GM19099 (cell line): ENCODE measurements at regions not wholly inside any gene's neighbourhood (a gene's known extent, or its start where the extent isn't known, plus 50 kb on each side); places are given as distances from the start of the nearest gene placed in this dataset.

ENCODE experiments used
- POLR2A ChIP-seq: IDR thresholded peaks from 3 replicates; pipeline ENCODE4 v1.6.1; 2011; ENCODE audit warnings: low read depth; ENCODE audit not compliant: insufficient read length; ENCODE audit errors: extremely low read depth

DNA sequence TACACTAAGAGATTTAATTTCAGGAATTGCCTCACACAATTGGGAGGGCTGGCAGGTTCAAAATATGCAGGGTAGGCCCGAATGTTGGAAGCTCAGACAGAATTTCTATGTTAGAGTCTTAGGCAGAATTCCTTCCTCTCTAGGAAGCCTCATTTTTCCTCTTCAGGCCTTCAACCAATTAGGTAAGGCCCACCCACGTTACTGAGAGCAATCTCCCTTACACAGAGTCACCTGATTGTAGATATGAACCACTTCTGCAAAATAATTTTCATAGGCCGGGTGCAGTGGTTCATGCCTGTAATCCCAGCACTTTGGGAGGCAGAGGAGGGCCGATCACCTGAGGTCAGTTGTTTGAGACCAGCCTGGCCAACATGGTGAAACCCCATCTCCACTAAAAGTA lies 50.2 kb upstream of the HIVEP1 start:
- TF ChIP-seq POLR2A, result no peak

DNA sequence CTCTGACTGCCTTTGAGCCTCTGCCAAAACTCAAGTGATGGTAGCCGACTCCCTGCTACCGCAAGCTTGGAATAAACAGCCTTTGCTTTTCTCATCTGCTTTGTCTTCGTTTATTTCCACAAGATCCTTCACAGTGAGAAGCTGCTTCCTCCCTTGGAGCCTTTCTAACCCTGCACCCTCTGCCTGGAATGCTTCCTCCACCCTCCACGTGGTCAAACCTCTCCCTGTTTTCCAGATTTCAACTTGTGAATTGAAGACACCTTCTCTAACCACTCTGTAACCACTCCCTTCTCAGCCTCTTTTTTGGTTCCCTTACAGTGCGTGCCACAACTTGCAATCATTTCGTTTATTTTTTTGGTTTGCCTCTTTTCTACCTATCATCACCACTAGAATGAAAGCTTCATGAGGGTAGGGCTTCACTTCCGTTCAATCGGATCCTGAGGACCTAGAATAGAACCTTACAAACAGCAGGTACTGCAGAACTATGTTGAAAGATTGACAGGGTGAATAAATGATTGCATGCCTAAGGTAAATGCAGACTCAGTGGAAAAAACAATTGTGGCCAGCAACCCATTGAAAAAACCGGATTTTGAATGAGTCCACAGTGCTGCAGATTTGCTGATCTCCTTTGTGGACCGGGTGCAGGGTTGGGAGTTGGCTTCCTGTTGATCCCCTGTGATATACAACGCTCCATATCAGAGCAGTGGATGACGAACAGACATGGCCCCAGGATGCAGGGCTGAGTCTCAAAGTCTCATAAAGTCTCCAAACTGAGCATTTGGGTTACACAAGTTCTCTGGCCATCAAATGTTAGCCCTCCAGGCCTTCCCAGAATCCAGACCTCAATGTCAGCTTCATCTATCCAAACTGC lies 51.0 kb upstream of the HIVEP1 start:
- no peak for TF ChIP-seq POLR2A

DNA sequence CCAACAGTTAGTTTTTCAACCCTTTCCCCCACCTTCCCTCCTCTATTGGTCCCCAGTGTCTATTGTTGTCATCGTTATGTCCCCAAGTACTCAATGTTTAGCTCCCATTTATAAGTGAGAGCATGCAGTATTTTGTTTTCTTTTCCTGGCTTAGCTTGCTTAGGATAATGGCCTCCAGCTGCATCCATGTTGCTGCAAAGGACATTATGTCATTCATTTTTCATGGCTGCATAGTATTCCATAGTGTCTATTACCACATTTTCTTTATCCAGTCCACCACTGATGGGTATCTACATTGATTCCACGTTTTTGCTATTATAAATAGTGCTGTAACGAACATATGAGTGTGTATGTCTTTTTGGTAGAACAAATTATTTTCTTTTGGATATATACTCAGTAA lies 55.3 kb upstream of the HIVEP1 start:
- no peak for TF ChIP-seq POLR2A

DNA sequence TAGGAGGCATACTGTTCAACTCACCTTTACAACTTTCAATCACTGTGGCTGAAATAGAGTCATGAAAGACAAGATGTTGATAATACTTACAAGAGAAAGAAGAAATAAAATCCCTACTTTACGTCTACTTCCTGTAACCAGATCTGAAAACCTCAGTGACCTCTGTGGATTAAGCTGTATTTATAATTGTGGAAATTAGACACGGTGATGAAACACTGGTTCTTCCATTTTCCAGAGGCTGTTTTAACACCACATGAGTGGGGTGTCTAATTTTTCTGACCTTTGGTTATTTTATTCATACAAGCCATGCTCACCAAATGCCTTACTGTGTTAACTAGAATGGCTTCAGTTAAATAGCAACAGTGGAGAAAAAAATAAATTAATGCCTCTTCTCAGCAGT lies 58.5 kb upstream of the HIVEP1 start:
- no peak for TF ChIP-seq POLR2A

DNA sequence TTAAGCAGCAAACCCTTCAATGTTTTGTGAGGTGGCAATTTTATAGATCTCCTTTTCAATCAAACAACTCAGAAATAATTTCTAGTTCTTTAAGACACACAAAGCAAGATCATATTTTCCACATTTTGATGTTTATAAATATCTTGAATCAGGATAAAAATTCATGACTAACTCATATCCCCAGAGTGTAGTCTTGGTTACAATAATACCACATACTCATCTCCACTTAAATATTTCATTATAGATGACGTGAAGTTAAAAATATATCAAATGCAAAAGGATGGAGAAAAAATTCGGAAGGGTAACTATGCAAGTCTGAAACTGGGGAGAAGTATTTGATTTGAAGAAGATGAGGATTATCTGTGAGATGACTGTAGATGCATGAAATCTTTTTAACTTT lies 59.8 kb upstream of the HIVEP1 start:
- no peak for TF ChIP-seq POLR2A

DNA sequence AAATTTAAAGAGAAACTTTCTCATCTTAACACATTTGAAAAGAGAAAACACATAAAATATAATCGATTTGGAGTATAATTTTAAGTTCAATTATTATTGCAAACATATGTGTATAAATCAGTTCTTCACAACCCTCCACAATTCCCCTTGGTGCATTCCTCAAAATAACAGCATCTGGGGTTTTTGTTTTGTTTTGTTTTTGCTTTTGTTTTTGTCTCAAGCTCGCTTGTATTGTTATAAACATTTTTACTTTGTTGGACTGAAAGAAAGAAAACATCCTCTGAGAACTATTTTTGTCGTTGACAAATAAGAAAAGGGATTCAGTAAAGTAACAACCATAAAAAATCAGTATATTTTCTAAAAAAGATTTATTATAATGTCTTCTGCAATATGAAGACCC lies 60.2 kb upstream of the HIVEP1 start:
- no peak for TF ChIP-seq POLR2A

DNA sequence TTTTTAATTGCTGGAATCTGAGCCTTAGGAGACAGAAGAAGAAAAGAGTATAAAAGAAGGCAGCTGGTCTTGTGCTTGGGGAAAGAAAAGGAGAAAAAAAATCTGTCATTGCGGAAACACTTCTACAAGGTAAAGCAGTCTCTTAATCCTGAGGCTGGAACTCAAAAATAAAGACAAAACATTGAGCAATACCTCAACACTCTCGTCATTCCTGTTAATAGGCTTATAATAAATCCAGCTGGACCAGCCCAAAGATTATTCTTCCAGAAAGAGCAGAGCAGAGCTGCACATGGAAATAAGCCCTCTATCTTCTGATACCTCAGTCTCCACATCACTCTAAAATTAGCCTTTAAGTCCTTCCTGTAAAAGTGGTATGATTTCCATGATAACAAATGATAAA lies 62.0 kb upstream of the HIVEP1 start:
- TF ChIP-seq POLR2A, result no peak

DNA sequence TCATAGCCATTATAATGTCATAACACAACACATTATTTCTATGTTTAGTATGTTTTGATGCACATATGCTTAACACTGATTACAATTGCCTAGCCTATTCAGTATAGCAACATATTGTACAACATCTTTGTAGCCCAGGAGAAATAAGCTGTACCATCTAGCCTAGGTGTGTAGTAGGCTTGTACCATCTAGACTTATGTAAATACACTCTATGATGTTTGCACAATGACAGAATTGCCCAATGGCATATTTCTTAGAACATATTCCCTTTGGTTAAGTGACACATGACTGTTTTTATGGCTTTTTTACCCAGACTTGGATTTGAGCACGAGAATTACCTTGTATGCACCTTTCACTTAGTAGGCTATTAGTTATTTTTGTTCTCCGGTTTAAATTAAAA lies 64.5 kb upstream of the HIVEP1 start:
- no peak for TF ChIP-seq POLR2A

DNA sequence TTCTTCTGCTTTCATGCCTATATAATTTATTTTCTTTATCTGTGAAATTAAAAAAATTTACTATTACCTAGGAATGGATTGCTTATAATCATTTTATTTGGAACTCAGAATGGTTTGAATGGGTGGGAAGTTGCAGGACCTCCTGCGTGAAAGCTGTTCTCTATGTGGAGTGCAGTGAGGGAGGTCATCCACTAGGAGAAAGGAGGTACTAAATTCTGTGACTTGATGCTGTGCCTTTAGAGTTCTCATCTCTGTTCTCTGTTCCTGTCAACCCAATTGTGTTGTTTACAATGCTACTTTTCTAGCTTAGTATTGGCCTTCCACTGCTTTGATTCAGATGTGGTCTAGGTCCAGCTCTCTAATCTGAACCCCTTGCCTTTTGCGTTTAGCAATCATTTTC lies 65.0 kb upstream of the HIVEP1 start:
- no peak for TF ChIP-seq POLR2A

DNA sequence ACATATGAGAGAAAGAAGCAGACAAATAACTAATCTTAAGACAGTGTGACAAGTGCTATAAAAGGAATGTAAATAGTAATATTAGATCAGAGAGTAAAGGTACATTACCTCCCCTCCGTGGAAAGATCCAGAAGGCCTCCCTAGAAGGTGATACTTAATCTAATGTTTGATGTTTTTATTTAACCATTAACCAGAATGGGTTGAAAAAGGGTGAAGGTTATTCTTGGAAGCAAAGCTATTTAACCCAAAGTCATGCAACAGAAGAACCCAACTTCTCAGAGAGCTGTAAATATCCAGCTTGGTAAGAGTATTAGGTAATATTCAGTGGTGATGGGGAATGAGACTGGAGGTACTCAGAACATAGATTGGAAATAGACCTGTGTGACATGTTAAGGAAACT lies 68.0 kb upstream of the HIVEP1 start:
- TF ChIP-seq POLR2A, result no peak

DNA sequence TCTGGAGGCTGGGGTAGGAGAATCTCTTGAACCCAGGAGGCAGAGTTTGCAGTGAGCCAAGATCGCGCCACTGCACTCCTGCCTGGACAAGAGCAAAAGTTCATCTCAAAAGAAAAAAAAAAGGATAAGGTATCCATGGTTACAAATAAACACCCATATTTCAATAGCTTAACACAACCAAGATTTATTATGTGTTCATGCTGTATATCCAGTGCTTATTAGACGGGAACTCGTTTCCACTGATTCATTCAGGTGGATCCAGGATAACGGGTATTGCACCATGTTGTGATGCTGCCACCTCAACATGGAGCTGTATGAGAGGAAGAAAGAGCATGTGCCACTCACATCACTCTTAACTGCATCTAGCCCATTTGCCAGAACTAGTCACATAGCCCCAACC lies 69.1 kb upstream of the HIVEP1 start:
- no peak for TF ChIP-seq POLR2A

DNA sequence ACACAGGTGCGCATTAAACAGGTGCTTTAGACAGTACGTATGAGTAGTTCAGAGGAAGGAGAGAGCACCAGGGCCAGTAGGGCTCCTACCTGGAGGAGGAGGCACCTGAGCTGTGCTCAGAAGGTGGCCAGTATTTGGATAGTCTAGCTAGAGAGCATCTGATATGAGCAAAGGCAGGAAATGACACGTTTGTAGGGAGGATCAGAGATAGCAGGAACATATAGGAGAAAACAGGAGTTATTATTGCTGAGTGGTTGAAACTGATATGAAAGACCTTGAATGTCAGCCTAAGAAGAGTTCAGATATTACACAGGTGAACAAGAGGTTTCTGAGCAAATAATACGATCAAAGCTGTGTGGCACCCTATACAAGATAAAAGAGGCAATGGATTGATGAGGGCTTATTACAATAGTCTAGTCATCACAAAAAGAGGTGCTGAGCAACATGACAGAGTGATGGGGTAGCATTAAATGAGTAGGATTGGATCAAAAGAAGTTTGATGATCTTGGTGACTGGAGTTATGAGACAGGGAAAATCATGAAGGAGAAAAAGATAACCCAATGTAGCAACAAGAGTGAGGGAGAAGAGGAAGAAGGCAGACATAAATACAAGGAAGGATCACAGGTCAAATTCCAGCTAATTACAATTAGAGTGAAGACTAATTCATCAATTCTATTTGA lies 69.8 kb upstream of the HIVEP1 start:
- TF ChIP-seq POLR2A, result no peak

DNA sequence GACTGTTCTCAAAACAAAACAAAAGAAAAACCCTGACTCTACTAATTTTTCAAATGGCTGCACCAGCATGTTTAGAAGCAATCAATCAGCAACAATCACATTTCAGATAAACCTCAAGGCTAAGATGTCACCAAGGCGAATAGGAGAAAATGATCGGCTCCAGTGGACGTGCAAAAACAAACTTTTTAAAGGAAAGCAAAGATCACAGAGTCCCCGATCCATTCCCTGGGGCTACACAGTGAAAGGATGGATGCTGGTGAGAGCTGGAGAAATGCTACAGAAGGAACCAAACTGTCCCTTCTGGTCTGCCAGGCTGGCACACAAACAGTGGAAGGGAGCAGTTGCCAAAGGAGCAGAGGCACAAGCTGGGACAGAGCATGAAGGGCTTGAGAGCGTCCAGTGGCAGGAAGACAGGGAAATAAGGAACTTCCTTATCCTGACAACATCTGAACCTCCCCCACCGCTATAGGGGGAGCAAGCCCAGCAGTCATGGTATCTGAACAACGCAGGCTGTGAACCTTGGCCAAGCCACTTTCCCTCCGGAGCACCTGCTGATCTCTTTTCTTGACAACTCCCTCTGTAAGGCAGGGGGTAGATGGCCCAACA lies 73.7 kb upstream of the HIVEP1 start:
- TF ChIP-seq POLR2A, result no peak

DNA sequence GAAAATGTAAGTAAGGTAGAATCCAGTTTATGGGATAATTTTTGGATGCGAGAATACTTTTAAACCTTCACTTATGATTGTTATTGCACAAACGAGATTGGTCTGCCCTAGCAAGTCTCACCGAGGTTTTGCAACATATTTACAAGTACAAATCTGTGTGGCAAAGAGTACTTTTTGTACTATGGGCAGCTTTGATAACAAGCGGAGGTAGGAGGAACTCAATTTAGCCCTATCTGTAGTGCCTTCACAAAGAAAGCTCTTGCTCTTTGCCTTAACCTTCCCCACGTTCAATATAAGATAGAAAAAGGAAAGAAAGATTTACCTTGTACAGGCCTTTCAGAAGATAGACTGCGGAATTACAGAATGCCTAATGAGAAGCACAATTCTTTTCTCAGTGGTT lies 77.5 kb upstream of the HIVEP1 start:
- no peak for TF ChIP-seq POLR2A

DNA sequence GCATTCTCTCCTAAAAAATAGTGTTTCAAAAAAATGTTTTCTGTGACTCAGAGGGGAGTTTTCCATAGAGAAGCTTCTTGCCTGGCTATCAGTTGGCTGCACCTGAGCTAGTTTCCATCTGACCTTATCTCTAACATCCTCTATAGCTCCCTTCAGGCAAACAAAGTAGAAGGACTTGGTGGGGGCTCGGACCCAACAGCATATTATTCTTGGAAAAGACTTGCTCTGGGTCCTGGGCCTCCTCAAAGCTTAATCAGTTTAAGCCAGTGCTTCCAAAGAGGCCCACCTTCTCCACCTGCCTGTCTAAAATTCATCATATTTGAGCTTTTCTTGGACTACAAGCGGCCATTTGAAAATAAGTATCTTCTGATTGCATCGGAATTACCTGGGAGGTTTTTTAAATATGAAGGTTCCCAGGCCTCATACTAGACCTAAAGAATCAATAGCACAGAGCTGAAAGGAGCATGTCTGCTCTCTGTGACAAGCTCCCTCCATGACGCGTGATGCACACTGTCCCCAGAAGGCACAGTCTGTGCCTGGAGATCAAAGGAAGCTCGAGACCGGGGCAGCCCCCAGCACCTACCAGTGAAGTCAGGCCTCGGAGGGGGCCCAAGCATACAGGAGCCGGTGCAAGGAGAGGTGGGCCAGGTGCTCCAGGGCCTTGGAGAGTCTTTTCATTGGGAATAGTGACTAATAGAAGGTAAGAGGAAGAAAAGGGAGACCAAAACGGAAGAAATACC lies 80.6 kb upstream of the HIVEP1 start:
- TF ChIP-seq POLR2A, result no peak
